ENCODE measurements at regions not wholly inside any gene's neighbourhood (a gene's known extent, or its start where the extent isn't known, plus 50 kb on each side); places are given as distances from the start of the nearest gene placed in this dataset.

GRCh38 chr20:11697055-11697454 is 220.6 kb upstream of the BTBD3 start (continued):
- TF ChIP-seq RFX5 (IDR thresholded peaks at IDR 0.05; ENCODE audit: borderline replicate concordance, low read depth, low read length): no peak
- TF ChIP-seq SIRT6 (IDR thresholded peaks at IDR 0.05; ENCODE audit: low read length): no peak
- no peak for TF ChIP-seq TAF7 (optimal IDR thresholded peaks at IDR 0.05; ENCODE audit: borderline replicate concordance, low read depth, low read length)
- TF ChIP-seq SP4 (IDR thresholded peaks at IDR 0.05; ENCODE audit: low read length): no peak
- TF ChIP-seq RAD21 (IDR thresholded peaks at IDR 0.05 in 1 of 2, conservative IDR thresholded peaks at IDR 0.05 in 1 of 2; ENCODE audit: low read depth in 2 of 2, low read length in 2 of 2): no peak
- no peak for TF ChIP-seq ATF3 (IDR thresholded peaks at IDR 0.05; ENCODE audit: insufficient read depth, low read depth, low read length)
- no peak for TF ChIP-seq RBBP5 (IDR thresholded peaks at IDR 0.05; ENCODE audit: borderline replicate concordance, low read depth, low read length)
- no peak for TF ChIP-seq GTF2F1 (IDR thresholded peaks at IDR 0.05; ENCODE audit: borderline replicate concordance, low read depth, low read length)

Data from H1 (cell line).